GM18868 (cell line): ENCODE measurements at regions not wholly inside any gene's neighbourhood (a gene's known extent, or its start where the extent isn't known, plus 50 kb on each side); places are given as distances from the start of the nearest gene placed in this dataset.

Source experiments
- ATAC-seq: cut with Tn5 transposase; IDR thresholded peaks from one replicate; pipeline ENCODE4 v1.9.1; 2021; ENCODE audit warnings: mild to moderate bottlenecking, moderate library complexity; ENCODE audit not compliant: unreplicated experiment

DNA sequence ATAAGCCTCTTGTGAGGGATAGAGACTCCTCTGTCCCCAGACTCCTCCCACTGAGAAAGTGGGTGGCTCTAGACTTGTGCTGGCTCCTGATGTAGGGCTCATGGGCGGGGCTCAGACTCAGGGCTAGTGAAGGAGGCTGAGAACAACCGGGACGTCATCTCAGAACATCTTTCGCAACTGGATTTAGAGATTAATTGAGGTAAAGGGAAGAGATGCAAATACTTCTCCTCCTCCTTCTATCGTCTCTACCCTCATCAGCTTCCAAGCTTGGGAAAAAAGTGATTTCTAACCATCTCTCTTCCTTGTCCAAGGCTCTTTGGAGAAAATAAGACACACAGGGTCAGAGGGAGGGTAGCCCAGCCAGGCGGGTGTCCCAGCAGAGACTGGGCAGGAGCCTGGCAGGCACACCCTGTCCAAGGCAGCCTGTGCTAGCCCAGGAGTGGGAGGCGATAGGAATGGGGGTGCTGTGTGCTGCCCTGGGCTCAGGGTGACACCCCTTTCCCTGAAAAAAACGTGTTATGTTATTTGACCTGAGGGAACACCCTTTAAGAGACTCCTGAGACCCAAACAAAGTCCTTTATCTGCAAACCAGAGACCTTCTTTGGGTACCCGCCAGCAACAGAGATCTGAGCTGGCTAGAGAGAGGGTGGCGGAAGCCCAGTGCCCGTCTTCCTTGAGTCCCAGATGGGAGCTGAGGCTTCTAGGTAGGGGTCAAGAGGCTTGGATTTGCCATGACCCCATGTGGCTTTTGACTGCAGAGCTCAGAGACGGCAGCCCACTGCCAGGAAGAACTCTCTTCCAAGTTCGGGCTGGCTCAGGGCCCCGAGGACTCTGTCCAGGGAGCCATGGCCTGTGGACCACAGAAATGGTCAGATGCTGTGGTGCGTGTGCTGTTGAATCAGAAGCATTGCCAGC is 160.9 kb downstream of the ADAMTS15 start:
- no peak for ATAC-seq

DNA sequence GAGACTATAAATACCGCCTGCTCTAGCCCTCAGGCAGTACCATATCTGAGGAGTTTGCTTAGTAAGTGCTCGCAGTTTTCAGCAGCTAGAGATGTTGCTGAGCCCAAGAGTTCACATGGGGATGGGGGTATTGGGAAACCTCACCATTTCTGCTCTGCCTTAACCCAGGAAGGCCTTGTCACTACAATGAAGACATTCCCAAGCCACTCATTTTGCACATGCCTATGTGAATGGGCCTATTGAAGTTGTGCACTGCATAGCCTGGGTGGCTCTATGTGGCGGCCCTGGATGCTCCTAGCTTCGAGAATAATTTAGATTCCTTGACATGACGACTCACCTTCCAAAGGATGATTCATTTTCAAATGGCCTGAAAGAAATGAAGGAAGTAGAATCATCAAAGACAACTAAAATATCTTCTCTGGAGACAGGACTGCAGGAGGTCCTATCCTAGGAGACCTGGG is 163.4 kb downstream of the ADAMTS15 start:
- no peak for ATAC-seq

DNA sequence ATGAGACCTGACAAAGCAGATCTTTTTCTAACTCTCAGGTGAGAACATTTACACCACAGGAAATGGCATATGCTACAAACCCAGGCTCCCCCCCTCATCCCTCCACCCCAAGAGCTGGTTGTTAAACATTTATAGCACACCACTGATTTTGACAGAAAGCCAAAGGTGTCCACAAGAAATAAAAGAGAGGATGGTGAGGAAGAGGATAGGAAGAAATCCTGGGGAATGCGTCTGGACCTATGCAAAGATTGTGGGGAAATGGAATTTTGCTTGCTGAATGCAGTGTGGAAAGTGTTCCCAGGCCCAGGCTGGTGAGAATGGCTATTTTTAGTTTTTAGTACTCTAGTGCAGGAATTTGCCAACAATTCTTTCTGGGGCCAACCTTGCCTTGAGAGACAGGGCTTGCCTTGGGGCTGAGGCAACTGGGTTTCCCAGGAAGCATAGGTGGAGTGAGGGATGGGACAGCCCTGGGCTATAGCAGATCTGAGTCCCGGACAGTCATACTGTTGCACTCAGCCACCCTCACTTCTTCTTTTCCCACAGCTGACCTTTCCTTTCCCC is 163.9 kb downstream of the ADAMTS15 start:
- no peak for ATAC-seq

DNA sequence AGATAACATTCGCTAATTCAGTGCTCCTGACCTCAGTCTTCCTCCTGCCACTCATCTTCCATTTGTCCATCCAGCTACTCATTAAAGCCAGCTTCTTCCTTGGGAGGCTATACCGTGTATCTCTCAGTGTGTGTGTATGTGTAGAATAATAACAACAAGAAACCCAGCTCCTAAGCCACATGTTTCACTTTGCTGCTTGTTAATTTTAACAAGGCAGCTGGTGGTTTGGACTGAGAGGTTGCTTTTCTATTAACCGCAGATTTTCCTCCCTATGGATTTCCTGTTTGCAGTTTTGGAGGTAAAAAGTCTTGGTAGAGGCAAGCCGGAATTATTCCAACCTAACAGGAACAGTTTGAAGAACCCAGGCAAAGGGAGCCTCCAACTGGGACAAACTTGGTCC is 165.0 kb downstream of the ADAMTS15 start:
- no peak for ATAC-seq

DNA sequence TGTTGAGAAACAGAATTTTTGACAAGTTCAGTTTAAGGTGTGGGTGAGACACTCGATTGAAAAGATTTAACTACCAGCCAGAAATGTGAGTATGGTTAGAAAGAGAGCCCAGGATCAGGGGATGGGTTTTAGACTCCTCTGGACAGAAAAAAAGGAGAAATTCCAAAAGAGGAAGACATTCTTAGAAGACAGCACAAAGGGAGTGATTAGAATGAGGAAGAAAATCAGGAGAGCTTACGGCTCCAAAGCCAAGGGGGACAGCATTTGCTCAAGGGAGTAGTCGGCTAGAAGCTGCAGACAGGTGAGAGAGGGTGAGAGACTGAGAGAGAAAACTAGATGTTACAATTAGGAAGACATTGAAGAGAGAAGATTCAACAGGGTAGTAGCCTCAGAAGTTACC is 166.1 kb downstream of the ADAMTS15 start:
- no peak for ATAC-seq

DNA sequence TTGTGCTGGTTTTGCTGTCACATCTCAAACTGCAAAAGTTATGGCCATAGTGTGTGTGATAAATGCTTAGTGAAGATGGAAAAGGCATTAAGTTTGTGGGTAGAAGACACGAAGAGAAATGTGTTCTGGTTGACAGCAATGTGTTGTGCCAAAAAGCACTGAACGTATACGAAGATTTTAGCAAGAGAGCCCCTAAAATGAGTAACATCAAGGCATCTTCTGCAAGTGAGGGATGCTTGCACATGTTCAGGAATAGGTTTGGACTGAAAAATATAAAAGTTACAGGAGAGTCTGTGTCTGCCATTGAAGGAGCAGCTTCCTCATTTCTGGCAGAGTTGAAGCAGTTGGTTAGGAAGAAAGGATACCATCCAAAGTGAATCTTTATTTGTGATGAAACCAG is 167.1 kb downstream of the ADAMTS15 start:
- no peak for ATAC-seq

DNA sequence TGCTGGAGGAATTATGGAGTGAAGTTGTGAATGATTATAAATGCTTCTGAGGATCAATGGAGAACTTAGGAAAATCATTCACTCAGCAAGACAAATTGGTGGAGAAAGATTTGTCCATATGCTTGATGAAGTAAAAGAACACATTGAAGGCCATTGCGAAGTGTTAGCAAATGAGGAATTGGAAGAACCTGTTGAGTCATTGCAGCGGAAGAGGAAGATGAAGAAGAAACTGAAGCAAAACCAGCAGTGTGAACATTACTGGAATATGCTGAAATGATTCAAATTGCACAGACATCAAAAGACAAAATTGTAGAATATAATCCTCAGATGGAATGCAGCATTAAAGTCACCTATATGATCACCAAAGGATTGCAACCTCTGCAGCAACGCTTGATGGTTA is 168.1 kb downstream of the ADAMTS15 start:
- no peak for ATAC-seq

DNA sequence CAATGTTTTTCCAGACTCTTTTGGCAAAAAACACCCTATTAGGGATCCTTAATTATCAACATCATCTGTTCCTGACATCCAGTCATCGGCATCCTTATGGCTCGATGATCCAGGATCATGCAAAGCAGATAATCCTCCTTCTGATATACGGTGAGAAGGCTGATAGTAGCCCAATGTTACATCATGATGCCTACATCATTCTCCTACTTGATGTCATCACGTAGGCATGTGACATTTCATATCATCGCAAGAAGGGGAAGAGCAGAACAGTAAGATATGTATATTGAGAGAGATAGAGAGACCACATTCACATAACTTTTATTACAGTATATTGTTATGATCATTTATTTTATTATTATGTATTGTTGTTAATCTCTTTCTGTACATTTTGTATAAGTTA is 168.6 kb downstream of the ADAMTS15 start:
- no peak for ATAC-seq

DNA sequence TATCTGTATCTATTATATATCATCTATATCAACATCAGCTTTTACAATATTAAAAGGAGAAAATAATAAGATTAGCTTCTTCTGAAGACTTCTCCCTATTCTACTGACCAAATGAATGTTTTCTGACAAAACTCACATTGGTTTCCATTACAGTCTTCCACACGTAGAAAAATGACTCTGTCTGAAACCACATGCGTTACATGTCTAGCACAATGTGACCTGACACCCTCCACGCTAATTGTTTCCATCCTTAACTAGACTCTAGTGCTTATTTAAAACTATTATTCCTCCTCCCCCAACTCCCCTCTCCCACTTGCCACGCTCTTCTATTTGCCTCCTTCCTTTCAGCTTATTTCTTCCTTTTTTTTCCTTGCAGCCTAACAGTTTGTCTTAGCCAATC is 172.1 kb downstream of the ADAMTS15 start:
- ATAC-seq: no peak

DNA sequence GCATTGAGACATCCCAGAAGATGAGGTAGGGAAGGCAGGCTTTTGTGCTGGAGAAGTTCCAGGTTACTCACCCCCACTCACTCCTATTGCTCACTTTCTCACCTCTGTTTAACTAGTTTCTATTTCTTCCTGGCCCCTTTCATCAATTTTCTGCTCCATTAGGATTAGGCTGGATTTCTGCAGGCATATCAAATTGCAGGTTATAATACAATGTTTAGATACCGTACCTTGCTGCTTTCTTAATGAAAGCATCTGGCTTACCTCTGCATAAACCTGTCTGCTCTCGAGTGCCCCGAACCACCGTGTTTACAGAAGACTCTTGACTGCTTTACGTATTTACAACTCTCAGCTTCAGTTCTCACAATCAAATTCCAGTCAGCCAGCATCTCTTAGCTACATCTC is 173.7 kb downstream of the ADAMTS15 start:
- ATAC-seq: no peak

DNA sequence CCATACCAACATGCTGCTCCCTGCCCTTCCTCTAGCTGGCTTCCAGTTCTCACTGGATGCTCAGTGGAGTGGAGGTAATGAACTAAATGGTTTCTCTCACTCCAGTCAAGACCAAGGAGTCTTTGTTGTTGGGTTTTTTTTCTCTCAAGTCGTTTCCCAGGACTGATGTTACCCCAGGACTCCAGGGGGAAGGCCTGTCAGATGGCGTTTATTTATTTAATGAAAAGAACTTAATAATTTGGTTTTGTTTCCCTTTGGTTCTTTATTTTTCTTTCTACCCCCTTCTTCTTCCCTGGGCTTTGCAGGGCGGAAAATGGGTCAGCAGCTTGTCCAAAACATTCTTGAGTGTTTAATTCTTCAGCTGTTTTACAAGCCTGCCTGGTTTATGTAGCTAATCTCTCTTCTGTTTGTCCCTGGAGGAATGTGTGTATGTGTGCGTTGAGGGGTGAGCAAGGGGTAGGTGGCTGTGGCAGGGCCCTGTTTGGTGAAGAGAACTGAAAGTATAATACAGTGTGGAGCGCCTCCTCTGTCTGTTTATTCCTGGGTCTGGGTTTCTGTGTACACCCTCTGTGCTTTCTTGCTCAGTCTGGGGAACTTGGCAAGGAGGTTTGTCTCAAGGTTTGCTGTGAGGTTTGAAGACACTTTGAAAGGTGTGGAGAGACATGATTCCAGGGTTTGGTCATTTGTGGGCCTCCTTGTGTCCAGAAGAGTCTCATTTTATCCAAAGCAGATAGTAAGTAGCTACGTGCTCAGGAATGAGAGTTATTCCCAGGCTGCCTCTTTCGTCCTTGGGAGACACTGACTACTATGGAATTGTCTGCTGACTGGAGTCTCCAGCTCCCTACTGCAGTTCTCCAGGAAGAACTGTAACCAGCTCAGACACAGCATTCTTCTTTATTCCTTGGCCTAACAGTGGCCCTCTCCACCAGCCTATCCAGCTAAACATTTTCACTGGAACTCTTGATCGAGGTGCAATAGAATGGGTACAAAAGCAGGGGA is 175.5 kb downstream of the ADAMTS15 start:
- ATAC-seq: no peak

DNA sequence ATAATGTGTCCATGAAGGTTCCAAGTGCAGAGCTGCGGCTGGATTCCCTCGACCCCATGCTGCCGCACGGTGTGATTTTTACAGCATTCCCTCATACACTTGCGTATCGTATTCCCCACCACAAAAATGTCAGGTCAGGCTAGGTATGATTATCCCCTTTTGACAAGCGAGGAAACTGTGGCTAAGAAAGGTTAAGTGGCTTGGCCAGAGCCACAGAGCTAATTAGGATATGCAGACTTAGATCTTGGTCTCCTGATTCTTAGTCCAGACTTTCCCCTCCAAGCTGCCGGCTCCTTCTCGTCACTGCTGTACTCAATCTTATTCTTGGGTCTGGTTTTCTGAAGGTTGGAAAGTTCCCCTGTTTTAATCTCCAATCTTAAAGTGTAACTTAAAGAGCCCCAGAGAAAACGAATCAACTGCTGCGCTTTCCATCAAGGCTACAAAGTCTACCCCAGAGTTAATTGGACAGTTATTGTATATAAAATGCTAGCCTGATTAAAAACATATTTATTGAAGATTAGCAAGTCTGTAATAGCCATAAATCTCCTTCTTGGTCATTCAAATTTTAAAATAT is 176.6 kb downstream of the ADAMTS15 start:
- ATAC-seq: no peak

DNA sequence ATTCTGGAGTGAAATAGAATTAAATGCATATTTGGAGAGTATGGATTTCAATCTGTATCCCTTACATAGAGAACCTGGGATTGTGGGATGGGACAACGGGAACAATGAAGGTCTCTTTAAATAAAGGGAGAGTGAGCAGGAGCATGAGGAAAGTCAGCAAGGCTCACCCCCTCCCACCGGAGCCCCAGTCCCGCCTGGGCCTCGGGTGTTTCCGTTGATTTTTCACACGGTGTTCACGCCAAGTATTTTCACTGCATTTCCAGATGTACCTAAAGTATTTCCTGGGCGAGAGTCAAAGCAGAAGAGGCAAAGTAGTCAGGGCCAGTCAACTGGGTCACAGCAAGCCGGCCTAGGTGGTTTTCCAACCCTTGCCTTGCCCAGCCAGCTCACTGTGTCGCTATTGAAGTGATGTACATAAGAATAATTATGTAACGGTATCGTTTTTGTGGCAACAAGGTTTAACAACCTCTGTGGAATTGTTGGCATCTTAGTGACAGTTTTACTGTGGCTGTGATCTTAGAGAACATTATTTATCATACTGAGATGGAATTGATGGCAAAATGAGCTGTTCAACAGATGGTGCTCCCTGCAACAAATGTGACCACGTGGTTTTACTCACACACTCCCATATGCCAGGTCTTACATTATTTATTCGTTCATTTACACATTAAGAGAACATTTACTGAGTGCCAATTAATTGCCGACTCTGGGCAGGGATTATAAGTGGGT is 177.3 kb downstream of the ADAMTS15 start:
- no peak for ATAC-seq

DNA sequence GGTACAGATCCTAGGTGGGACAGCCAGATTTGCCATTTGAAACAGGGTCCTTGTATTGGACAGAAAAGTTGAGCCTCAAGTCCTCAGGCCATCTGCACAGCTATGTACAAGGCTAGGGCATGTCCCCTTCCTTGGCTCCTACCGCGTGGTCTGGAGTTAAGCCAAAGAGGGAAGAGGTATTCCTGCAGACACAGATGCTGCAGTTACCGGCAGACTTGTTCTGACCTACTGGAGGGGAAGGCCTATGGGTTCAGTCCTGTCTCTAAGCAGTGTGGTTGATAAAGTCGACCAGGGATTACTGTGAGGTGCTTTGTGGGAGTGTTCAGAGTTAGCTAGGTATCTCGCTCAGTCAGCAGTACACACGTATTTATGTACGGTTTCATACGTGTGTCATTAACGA is 180.6 kb downstream of the ADAMTS15 start:
- ATAC-seq: no peak

DNA sequence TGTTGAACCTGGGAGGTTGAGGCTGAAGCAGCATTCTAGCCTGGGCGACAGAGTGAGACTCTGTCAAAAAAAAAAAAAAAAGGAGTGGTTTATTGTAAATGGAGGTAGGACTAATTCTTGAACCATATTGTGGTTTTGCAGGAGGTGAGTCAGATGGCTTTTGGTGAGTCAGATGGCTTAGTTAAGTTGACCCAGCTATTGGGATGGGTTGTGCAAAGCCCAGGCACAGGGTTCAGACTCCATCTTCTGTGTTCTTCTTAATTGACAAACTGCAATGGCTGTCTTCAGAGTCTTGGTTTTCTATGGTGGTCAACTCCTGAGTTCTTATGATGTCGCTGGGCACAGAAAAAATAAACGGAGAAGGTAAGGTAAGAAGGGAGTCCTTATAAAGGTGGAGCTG is 182.7 kb downstream of the ADAMTS15 start:
- ATAC-seq: no peak

DNA sequence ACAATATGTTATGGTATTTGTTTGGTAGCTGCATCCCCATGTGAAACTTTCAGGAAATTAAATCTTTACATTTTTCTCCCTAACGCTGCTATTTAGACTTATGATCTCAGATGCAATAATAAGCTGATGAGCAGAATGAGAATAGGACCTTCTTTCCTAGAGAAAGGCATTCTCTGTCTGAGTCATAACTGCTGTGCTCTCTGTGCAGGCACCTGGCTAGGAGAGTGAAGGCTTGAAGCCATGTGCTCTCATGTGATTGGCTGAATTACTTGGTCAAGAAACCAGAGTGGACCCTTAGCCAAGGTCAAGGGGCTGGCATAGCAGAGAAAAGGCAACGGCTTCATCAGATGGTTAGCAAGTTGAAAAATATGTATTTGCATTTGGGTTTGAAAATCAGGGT is 185.0 kb downstream of the ADAMTS15 start:
- ATAC-seq: peak; percentile 31

DNA sequence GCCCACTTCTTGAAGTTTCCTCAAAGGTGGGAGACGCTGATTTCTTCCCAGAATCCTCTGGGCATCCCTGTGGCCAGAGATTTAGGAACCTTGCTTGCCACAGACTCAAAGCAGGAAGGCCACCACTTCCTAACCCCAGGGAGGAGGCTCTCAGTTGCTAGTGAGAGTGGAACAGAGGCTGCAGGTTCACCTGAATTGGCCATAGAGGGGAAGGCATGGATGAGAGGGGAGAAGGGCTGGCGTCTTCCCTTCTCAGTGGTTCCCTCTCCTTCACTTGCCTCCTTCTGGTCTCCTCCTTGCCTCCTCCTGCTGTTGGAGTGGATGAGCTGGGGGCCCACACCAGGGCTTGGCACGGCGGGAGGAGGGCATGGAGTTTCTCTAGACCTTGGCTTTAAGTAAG is 185.7 kb downstream of the ADAMTS15 start:
- no peak for ATAC-seq

DNA sequence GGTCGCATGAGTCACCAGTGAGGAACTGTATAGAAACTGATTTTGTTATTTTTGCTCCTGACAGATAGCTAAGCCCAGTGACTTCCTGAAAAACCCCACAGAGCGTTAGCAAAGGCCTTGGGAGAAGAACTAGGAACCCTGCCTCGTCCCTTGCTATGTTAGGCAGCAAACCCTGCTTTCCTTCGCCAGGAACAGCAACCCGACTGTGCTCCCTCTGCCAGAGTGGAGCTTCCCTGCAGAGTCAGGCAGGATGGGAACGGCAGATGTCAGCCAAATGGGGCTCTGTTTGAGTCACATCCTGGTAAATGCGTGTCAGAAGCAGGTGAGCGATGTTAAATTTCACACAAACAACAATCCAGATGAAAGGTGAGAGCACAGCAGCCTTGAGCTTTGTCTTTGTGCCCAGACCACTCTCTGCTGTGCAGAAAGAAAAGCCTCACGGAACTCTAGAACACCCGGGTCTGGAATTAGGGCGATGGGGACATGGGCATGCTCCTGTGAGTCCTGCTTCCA is 186.6 kb downstream of the ADAMTS15 start:
- ATAC-seq: no peak

DNA sequence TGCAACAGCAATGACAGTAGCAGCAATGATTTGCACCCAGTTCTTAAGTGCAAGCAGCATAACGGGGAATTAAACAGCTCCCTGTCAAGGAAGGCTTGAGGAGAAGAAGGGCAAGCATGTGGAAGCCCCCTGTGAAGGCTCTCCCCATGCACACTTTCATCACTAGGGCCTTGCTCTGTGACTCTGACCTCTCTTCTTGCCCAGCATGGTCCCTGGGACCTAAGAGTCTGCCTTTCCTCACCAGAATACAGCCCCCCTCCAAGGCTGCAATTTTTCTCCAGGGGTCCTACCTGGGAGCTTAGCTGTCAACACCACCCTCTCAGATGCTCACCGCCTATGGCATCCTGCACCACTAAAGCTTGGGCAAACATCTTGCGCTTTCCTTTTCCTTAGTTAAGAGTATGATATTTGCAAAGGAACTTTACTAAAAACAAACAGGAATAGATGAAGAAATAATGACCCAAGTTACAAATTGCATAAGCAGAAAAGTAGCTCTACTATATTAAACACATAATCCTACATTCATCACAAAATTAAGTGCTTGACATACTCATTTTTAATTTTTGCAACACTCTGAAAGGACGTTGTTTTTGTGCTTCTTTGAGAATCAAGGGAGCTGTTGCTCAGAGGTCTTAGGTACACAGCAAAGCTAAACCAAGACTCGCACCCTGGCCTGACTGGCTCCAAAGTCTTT is 187.6 kb downstream of the ADAMTS15 start:
- no peak for ATAC-seq
